ENCODE measurements at regions not wholly inside any gene's neighbourhood (a gene's known extent, or its start where the extent isn't known, plus 50 kb on each side); places are given as distances from the start of the nearest gene placed in this dataset.

DNA sequence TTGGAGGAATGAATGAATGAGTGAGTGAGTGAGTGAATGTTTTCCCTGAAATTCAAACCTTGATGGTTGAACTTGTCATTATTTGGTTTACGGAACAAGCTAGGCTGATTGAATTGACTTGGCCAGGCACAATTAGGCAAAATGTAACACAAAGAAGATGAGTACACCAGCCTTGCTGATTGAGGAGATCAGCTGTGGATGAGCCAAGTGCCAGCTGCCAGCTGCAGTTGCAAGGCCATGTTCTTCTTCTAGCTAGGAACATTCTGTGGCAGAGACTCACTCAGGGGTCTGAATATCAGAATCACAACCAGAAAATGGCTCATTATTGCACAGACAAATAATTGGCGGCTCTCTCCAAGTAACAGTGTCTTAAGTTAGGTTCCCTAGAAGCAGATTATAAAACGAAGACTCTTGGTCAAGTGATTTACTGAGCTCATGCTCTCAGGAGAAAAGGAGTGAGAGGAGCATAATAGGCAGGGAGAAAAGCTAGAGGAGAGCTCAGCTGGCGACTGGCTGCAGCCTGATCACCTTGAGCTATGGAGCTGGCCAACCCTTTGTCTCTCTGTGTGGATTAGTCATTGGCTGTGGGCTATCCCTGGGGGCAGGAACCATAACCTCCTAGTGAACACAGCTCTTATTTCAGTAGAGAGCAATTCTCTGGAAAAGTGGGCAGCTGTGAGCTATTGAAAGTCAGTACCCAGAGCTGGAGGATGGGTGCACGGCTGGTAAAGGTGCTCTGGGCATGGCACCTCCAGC is 225.3 kb upstream of the SERP2 start:
- TF ChIP-seq CHD2 (IDR thresholded peaks at IDR 0.05; ENCODE audit: low read length), result no peak
- TF ChIP-seq, protein P1, sequence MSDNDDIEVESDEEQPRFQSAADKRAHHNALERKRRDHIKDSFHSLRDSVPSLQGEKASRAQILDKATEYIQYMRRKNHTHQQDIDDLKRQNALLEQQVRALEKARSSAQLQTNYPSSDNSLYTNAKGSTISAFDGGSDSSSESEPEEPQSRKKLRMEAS (IDR thresholded peaks at IDR 0.05), result no peak
- TF ChIP-seq, protein P2, sequence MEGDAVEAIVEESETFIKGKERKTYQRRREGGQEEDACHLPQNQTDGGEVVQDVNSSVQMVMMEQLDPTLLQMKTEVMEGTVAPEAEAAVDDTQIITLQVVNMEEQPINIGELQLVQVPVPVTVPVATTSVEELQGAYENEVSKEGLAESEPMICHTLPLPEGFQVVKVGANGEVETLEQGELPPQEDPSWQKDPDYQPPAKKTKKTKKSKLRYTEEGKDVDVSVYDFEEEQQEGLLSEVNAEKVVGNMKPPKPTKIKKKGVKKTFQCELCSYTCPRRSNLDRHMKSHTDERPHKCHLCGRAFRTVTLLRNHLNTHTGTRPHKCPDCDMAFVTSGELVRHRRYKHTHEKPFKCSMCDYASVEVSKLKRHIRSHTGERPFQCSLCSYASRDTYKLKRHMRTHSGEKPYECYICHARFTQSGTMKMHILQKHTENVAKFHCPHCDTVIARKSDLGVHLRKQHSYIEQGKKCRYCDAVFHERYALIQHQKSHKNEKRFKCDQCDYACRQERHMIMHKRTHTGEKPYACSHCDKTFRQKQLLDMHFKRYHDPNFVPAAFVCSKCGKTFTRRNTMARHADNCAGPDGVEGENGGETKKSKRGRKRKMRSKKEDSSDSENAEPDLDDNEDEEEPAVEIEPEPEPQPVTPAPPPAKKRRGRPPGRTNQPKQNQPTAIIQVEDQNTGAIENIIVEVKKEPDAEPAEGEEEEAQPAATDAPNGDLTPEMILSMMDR (IDR thresholded peaks at IDR 0.05; ENCODE audit: control extremely low read depth in 1 of 3, insufficient read depth in 1 of 3, low read depth in 1 of 3, low read length in 3 of 3), result no peak
